ENCODE measurements at regions not wholly inside any gene's neighbourhood (a gene's known extent, or its start where the extent isn't known, plus 50 kb on each side); places are given as distances from the start of the nearest gene placed in this dataset.
"Not testable (repeated sequence)": the region's sequence is repeated elsewhere in the genome, so short reads cannot be mapped to it uniquely, and the experiment has no call there.

GRCh38 chr13:103517066-103517767 lies 451.0 kb upstream of the SLC10A2 start:
- no peak for DNase-seq

GRCh38 chr13:103516015-103516795 lies 450.0 kb upstream of the SLC10A2 start:
- DNase-seq: no peak

- DNase-seq: no peak
Observed at GRCh38 chr13:103515410-103515809, 449.2 kb upstream of the SLC10A2 start.

GRCh38 chr13:103514619-103515018 lies 448.4 kb upstream of the SLC10A2 start:
- DNase-seq: no peak

GRCh38 chr13:103514188-103514587 lies 448.0 kb upstream of the SLC10A2 start:
- no peak for DNase-seq

- DNase-seq: no peak
Observed at GRCh38 chr13:103510007-103510535, 443.9 kb upstream of the SLC10A2 start.

GRCh38 chr13:103497404-103497803 lies 431.2 kb upstream of the SLC10A2 start:
- no peak for DNase-seq

- DNase-seq: no peak
Observed at GRCh38 chr13:103487841-103488240, 421.6 kb upstream of the SLC10A2 start.

GRCh38 chr13:103473081-103473480 lies 406.9 kb upstream of the SLC10A2 start:
- DNase-seq: no peak

GRCh38 chr13:103471896-103472295 lies 405.7 kb upstream of the SLC10A2 start:
- no peak for DNase-seq

- no peak for DNase-seq
Observed at GRCh38 chr13:103469771-103470170, 403.6 kb upstream of the SLC10A2 start.

- no peak for DNase-seq
Observed at GRCh38 chr13:103466761-103467160, 400.5 kb upstream of the SLC10A2 start.

GRCh38 chr13:103460246-103460645 lies 394.0 kb upstream of the SLC10A2 start:
- DNase-seq: not testable (repeated sequence)

- DNase-seq: not testable (repeated sequence)
Observed at GRCh38 chr13:103457050-103457449, 390.8 kb upstream of the SLC10A2 start.

GRCh38 chr13:103451656-103452055 lies 385.4 kb upstream of the SLC10A2 start:
- DNase-seq: no peak

GRCh38 chr13:103443604-103444003 lies 377.4 kb upstream of the SLC10A2 start:
- no peak for DNase-seq

- DNase-seq: no peak
Observed at GRCh38 chr13:103437651-103438050, 371.4 kb upstream of the SLC10A2 start.

GRCh38 chr13:103436057-103436654 lies 369.9 kb upstream of the SLC10A2 start:
- DNase-seq: no peak

- no peak for DNase-seq
Observed at GRCh38 chr13:103431856-103432255, 365.6 kb upstream of the SLC10A2 start.

GRCh38 chr13:103430368-103430767 lies 364.2 kb upstream of the SLC10A2 start:
- no peak for DNase-seq

GRCh38 chr13:103410002-103410401 lies 343.8 kb upstream of the SLC10A2 start:
- no peak for DNase-seq

- no peak for DNase-seq
Observed at GRCh38 chr13:103406967-103407366, 340.8 kb upstream of the SLC10A2 start.

GRCh38 chr13:103405297-103405696 lies 339.1 kb upstream of the SLC10A2 start:
- DNase-seq: no peak

GRCh38 chr13:103403814-103404213 lies 337.6 kb upstream of the SLC10A2 start:
- DNase-seq: no peak

Measured in activated naive CD4-positive, alpha-beta T cell treated with Interleukin-2 at 50 U/mL for 16 hours (primary cell).